ENCODE measurements at regions not wholly inside any gene's neighbourhood (a gene's known extent, or its start where the extent isn't known, plus 50 kb on each side); places are given as distances from the start of the nearest gene placed in this dataset.

GRCh38 chr3:76266511-76266910, 481.2 kb upstream of the ZNF717 start:
- TF ChIP-seq, protein P1, sequence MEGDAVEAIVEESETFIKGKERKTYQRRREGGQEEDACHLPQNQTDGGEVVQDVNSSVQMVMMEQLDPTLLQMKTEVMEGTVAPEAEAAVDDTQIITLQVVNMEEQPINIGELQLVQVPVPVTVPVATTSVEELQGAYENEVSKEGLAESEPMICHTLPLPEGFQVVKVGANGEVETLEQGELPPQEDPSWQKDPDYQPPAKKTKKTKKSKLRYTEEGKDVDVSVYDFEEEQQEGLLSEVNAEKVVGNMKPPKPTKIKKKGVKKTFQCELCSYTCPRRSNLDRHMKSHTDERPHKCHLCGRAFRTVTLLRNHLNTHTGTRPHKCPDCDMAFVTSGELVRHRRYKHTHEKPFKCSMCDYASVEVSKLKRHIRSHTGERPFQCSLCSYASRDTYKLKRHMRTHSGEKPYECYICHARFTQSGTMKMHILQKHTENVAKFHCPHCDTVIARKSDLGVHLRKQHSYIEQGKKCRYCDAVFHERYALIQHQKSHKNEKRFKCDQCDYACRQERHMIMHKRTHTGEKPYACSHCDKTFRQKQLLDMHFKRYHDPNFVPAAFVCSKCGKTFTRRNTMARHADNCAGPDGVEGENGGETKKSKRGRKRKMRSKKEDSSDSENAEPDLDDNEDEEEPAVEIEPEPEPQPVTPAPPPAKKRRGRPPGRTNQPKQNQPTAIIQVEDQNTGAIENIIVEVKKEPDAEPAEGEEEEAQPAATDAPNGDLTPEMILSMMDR (IDR thresholded peaks at IDR 0.05), result no peak
- no peak for TF ChIP-seq POLR2AphosphoS5 (IDR thresholded peaks at IDR 0.05; ENCODE audit: low read depth, low read length)

Measured in Panc1 (cell line).